ENCODE measurements at regions not wholly inside any gene's neighbourhood (a gene's known extent, or its start where the extent isn't known, plus 50 kb on each side); places are given as distances from the start of the nearest gene placed in this dataset.

DNA sequence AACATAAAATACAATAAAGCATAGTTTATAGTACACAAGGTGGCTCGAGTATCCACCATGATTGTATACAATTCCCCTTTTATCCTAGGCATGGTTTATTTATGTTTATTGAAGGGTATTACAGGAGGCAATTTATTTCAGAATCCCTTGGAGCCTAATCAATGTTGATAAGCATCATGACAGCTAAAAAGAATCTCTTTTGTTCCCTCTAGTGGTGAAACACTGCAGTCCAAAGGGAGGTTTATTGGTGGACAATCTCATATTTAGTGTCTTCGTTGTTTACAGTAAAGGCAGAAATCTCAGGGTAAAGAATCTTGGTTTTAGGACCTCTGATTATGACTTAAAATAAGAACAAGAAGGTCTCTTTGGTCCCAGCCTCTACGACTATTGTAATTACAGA is 1712.5 kb downstream of the C4orf33 start:
- peak; percentile 60 for TF ChIP-seq CTCF (IDR thresholded peaks at IDR 0.05; ENCODE audit: low read depth, low read length, missing control alignments)
- Histone ChIP-seq H3K36me3 (replicated peaks) (no peaks in the 10 kb centered on the region), H3K27ac (no peak overlapping the region), H3K27me3 (replicated peaks) (no peaks in the 10 kb centered on the region), H3K4me3 (ENCODE audit: low read depth, low read length) (no peak overlapping the region)
- peak; percentile 4 for DNase-seq
- in situ Hi-C loops (cut with HindIII; ENCODE audit: low pct_ligation_motif_present, low sequenced_read_pairs), result no loop called here

DNA sequence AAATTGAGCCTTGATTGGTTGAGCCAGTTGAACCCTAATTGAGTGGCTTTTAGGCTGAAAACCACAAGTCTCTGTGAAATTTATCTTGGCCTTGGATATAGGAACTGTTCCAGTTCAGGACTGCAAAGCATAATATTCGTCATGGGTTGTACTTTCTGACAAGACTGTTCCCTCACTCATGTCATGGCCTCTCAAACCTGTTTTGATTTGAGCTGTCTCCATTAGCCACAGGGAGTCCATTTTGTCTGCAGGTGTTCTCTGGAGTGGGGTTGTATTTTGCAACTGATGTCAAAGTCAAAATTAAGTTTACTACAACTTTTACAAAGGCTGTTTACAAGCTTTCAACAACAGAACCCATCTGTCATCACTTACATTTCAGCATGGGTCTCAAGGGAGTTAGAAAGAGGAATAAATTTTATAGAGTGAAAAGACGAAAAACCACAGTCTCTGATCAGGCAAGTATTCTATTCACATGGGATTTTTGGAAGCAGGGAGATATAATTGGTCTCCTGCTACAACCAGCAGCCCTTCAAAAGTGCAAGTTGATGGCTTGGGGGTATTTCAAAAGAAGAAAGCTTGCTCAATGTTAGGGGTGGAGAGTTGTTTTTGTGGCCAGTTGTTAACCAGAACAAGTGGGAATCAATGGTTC is 1716.3 kb downstream of the C4orf33 start:
- Histone ChIP-seq H3K36me3 (replicated peaks) (no peaks in the 10 kb centered on the region), H3K27me3 (replicated peaks) (no peaks in the 10 kb centered on the region), H3K4me3 (ENCODE audit: low read depth, low read length) (no peak overlapping the region), H3K27ac (no peak overlapping the region)
- DNase-seq, result no peak
- no peak for TF ChIP-seq CTCF (IDR thresholded peaks at IDR 0.05; ENCODE audit: low read depth, low read length, missing control alignments)
- in situ Hi-C loops (cut with HindIII; ENCODE audit: low pct_ligation_motif_present, low sequenced_read_pairs), result no loop called here

DNA sequence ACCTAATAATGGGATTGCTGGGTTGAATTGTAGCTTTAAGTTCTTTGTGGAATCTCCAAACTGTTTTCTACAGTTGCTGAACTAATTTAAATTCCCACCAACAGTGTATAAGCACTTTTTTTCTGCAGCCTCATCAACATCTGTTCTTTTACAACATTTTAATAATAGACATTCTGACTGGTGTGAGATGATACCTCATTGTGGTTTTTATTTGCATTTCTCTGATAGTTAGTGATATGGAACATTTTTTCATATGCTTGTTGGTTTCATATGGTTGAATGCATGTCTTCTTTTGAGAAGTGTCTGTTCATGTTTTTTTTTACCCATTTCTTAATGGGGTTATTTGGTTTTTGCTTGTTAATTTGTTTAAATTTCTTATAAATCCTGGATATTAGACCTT is 1718.9 kb downstream of the C4orf33 start:
- no peak overlapping the region for H3K27ac ChIP-seq
- no peak for TF ChIP-seq CTCF (IDR thresholded peaks at IDR 0.05; ENCODE audit: low read depth, low read length, missing control alignments)
- no peak for DNase-seq

GRCh38 chr4:130820448-130820847 is 1724.5 kb downstream of the C4orf33 start:
- Histone ChIP-seq H3K27ac (no peak overlapping the region), H3K27me3 (replicated peaks) (no peaks in the 10 kb centered on the region), H3K4me3 (ENCODE audit: low read depth, low read length) (no peak overlapping the region), H3K36me3 (replicated peaks) (no peaks in the 10 kb centered on the region)
- no peak for TF ChIP-seq CTCF (IDR thresholded peaks at IDR 0.05; ENCODE audit: low read depth, low read length, missing control alignments)
- no peak for DNase-seq
- in situ Hi-C loops (cut with HindIII; ENCODE audit: low pct_ligation_motif_present, low sequenced_read_pairs), result no loop called here

More for the DNA sequence above, 1718.9 kb downstream of the C4orf33 start:
- Histone ChIP-seq H3K36me3 (replicated peaks) (no peaks in the 10 kb centered on the region), H3K4me3 (ENCODE audit: low read depth, low read length) (no peak overlapping the region), H3K27me3 (replicated peaks) (no peaks in the 10 kb centered on the region)
- in situ Hi-C loops (cut with HindIII; ENCODE audit: low pct_ligation_motif_present, low sequenced_read_pairs), result no loop called here

DNA sequence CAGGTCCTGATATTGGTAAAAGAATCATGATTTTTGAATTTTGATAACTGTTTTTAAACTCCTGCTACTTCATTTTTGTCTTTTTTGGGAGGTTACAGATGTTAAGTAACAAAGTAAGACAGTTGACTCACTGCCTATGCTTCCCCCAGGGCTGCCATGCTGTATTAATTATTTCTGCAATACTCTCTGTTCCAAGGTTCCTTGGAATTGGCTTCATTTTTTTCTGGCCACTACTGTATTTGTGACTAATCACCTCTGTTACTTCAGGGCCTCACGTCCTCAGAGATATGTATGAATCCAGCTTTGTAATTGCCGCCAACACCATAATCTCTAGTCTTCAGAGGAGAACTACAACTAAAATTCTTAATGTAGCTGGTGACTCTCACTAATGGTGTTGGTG is 1729.3 kb downstream of the C4orf33 start:
- Histone ChIP-seq H3K36me3 (replicated peaks) (no peaks in the 10 kb centered on the region), H3K4me3 (ENCODE audit: low read depth, low read length) (no peak overlapping the region), H3K27me3 (replicated peaks) (no peaks in the 10 kb centered on the region), H3K27ac (no peak overlapping the region)
- in situ Hi-C loops (cut with HindIII; ENCODE audit: low pct_ligation_motif_present, low sequenced_read_pairs), result no loop called here
- DNase-seq, result no peak
- no peak for TF ChIP-seq CTCF (IDR thresholded peaks at IDR 0.05; ENCODE audit: low read depth, low read length, missing control alignments)

DNA sequence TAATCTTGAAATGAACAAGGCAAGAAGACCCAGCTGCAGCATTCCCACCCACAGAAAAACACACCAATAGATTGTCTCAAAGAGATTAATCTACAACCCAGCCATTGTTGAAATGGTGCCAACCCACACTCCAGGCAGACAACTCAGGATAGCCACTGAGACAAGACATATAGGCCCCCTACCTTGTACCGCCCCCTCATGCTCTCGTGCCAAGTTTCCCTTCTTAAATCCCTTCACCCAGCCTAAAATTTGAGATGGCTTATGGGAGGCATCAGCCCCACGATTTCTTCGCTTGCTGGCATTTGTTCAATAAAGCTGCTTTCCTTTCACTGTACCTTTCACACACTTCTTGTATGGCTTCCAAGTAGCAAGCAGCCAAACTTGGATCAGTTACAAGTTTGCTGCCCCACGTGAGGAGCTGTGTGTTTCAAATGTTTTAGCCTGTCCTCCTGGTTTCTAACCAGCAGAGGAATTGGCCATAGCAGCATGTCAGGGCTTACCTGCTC is 1754.1 kb downstream of the C4orf33 start:
- in situ Hi-C loops (cut with HindIII; ENCODE audit: low pct_ligation_motif_present, low sequenced_read_pairs), result no loop called here
- H3K36me3 ChIP-seq (replicated peaks), result no peaks in the 10 kb centered on the region
- no peak overlapping the region for H3K27ac ChIP-seq
- no peak for TF ChIP-seq CTCF (IDR thresholded peaks at IDR 0.05; ENCODE audit: low read depth, low read length, missing control alignments)
- no peak overlapping the region for H3K4me3 ChIP-seq (ENCODE audit: low read depth, low read length)
- DNase-seq, result no peak
- H3K27me3 ChIP-seq (replicated peaks), result no peaks in the 10 kb centered on the region

Data from brain microvascular endothelial cell (primary cell).